Gastroesophageal sphincter (tissue), 3 donors: ENCODE measurements at regions not wholly inside any gene's neighbourhood (a gene's known extent, or its start where the extent isn't known, plus 50 kb on each side); places are given as distances from the start of the nearest gene placed in this dataset.

Source experiments
- POLR2A ChIP-seq, 2 donors: fragments of 450-650 bp; IDR thresholded peaks; one replicate each; pipeline ENCODE4 v1.6.1; 2017; ENCODE audit warnings: antibody characterized with exemption in 2 of 2, mild to moderate bottlenecking in 2 of 2, moderate library complexity in 1 of 2
- TF ChIP-seq, protein P1 (sequence below), 4 experiments: fragments of 200-600 bp in 2 of 4; fragments of 450-650 bp in 2 of 4; sonication (generic) in 1 of 4; IDR thresholded peaks; one replicate each; pipeline ENCODE4 v1.5.1; 2017 to 2019; ENCODE audit warnings: antibody characterized with exemption in 4 of 4, mild to moderate bottlenecking in 2 of 4, moderate library complexity in 2 of 4

GRCh38 chr20:6384956-6385486 lies 262.2 kb upstream of the FERMT1 start:
- TF ChIP-seq, protein P1, sequence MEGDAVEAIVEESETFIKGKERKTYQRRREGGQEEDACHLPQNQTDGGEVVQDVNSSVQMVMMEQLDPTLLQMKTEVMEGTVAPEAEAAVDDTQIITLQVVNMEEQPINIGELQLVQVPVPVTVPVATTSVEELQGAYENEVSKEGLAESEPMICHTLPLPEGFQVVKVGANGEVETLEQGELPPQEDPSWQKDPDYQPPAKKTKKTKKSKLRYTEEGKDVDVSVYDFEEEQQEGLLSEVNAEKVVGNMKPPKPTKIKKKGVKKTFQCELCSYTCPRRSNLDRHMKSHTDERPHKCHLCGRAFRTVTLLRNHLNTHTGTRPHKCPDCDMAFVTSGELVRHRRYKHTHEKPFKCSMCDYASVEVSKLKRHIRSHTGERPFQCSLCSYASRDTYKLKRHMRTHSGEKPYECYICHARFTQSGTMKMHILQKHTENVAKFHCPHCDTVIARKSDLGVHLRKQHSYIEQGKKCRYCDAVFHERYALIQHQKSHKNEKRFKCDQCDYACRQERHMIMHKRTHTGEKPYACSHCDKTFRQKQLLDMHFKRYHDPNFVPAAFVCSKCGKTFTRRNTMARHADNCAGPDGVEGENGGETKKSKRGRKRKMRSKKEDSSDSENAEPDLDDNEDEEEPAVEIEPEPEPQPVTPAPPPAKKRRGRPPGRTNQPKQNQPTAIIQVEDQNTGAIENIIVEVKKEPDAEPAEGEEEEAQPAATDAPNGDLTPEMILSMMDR (IDR thresholded peaks at IDR 0.05), result no peak
- no peak for TF ChIP-seq POLR2A (IDR thresholded peaks at IDR 0.05)
